GM18511 (cell line): ENCODE measurements at regions not wholly inside any gene's neighbourhood (a gene's known extent, or its start where the extent isn't known, plus 50 kb on each side); places are given as distances from the start of the nearest gene placed in this dataset.
"Not testable (repeated sequence)": the region's sequence is repeated elsewhere in the genome, so short reads cannot be mapped to it uniquely, and the experiment has no call there.

Experiments used
- ATAC-seq: cut with Tn5 transposase; IDR thresholded peaks from one replicate; pipeline ENCODE4 v1.9.1; 2021; ENCODE audit warnings: mild to moderate bottlenecking, moderate library complexity; ENCODE audit not compliant: unreplicated experiment

GRCh38 chr5:6241056-6241455, 137.3 kb downstream of the MED10 start:
- ATAC-seq: not testable (repeated sequence)

DNA sequence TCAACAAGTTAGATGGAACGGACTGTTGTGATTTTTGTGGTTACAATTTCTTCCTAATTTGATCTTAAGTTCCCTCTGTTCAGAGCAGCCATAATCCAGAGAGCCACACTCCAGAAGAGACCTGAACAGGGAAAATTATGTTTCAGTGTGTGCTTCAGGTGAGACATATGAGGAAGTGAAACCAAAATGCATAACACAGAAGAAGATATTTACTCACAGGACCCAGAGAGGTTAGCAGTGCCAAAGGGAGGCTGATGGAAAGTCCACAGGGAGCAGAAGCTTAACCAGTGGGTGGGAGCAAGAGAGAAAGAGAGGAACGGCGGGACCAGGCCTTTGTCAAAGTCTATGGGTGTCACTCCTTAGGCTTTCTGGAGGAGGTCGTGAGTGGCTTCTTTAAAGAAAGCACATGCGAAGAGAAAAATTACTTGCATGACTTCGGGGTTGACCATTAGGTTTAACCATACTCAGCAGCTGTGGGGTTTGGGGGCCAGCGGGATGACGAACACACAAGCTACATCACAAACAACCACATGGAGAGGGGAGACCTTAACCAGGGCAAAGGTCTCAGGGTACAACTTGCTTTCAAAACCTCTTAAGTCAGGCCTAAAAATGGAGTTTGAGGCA, 141.4 kb downstream of the MED10 start:
- ATAC-seq: peak; percentile 75

DNA sequence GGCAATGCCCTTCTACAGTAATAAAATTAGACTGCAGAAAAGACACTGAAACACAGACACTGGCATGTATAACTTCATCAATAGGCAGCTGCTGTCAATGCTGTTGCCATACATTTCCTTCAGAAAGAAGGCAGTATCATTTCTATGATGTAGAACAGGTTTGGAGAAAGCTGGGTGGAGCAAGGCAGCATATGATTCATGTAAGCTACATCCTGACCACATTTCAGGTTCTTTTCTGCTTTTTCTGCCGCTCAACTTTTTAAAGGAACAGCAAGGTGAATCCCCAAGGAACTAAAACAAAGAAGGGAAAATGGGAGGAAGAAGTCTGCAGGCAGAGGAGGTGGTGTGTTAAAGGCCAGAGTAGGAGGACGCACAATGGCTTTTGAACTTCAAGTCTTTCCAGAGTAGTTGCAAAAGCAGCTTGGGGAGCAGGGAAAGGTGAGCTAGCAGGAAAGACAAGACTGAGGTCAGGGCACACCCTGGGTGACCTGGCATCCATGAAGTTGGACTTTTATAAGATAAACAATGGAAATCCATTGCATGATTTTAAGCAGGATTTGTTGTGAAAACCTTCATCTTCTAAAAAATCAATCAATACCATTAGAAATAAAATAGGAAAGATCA, 142.1 kb downstream of the MED10 start:
- ATAC-seq: no peak

DNA sequence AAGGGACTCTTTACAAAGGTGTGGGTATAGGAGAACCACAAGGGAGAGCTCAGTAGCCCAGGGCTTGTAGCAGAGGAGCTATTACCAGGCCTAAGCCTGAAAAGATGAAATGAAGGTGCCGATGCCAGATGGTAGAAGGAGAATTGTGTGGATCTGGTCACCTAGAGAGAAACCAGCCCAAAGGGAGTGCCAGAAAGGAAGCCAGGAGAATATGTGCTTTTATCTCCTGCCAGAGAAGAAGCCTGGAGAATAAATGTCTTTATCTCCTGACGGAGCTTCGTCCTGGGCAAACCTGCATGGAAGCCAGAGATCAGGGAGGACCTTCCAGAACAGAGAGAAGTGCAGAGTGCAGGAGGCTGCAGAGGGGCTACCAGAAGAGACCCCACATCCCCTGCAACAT, 142.6 kb downstream of the MED10 start:
- ATAC-seq: no peak

GRCh38 chr5:6228257-6229250, 149.8 kb downstream of the MED10 start:
- no peak for ATAC-seq

DNA sequence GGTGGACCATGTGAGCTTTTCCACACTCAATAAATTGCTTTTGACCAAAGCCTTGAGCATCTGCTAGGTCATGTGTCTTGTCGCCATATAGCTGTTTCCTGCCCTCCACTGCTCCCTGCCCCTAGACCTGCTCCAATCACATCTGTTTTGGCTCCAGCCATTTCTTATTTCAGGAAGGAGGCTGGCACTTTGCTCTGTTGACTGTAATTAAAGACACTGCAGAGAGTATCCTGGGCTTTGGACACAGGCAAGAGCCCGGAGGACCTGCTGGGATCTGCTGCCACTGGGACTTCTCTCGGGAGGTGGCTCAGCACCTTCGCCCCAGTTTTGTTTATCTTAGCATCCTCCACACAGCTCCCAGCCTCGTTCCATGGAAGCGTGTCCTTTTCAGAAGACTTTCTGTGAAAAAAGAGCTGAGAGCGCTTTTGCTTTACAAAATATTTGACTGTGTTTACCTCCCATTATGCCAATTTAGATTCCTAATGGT, 153.2 kb downstream of the MED10 start:
- no peak for ATAC-seq

DNA sequence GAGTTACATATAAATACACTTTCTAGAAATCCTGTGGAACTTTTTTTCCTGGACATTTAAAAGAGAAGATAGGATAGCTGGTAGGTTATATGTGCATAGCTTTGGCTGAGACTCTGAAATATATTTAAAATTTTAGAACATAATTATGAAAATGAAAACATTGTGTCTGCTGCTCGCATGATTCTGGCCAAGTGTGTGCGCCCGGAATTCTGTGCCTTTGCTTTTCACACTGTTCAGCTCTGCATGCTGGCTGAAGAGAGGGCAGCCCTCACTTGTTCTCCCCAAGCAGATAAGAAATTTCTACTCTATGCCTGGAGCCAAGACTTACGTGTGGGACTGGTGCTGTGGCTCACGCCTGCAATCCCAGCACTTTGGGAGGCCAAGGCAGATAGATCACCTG, 153.9 kb downstream of the MED10 start:
- no peak for ATAC-seq

GRCh38 chr5:6222899-6223298, 155.4 kb downstream of the MED10 start:
- ATAC-seq: no peak

DNA sequence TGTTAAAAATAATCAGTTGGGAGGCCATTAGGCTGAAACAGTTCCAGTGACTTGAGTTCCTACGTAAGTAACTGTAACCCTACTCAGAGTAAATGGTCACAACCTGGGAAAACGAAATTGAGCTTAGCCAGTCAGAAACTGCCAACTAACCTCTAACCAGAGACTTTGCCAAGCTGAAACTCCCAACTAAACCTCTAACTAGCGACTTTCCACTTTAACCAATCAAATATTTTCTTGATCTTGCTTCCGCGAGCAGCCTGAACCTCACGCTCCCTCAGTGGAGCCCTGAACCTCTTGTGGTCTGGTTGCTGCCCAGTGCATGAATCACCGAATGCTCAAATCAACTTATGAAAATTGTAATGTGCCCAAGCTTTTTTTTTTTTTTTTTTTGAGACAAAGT, 156.2 kb downstream of the MED10 start:
- no peak for ATAC-seq

GRCh38 chr5:6221141-6221626, 157.2 kb downstream of the MED10 start:
- no peak for ATAC-seq

DNA sequence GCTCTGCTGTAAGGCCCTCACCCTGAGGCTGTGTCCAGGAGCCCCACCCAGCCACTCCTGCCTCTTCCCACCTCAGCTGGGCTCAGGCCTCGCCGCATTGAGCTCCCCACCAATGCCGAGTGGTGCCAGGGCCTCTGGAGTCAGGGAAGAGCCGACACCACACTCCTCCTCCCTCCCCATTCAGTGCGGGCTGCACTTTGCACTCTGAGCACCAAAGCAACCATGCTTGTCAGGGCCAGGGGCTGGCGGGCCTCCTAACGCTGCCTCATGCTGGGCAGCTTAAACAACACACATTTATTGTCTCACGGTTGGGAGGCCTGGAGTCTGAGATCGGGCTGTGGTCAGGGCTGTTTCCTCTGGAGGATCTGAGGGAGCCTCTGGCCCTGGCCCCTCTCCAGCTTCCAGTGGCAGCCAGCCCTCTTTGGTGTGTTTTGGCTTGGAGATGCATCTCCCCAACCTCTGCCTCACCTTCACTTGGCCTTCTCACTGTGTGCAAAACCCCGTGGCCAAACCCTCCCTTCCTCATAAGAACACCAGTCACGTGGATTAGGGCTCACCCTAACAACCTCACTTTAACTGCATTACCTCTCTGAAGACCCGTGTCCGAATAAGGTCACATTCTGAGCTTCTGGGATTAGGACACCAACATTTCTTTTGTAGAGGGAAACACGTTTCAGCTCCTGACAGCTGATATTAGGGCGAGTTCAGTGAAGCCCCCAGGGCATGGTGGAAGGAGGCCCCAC, 157.8 kb downstream of the MED10 start:
- no peak for ATAC-seq

- ATAC-seq: no peak
Observed at GRCh38 chr5:6218517-6218916, 159.8 kb downstream of the MED10 start.

GRCh38 chr5:6218116-6218515, 160.2 kb downstream of the MED10 start:
- no peak for ATAC-seq

GRCh38 chr5:6216471-6217075, 161.8 kb downstream of the MED10 start:
- ATAC-seq: no peak

GRCh38 chr5:6215891-6216290, 162.5 kb downstream of the MED10 start:
- ATAC-seq: no peak

DNA sequence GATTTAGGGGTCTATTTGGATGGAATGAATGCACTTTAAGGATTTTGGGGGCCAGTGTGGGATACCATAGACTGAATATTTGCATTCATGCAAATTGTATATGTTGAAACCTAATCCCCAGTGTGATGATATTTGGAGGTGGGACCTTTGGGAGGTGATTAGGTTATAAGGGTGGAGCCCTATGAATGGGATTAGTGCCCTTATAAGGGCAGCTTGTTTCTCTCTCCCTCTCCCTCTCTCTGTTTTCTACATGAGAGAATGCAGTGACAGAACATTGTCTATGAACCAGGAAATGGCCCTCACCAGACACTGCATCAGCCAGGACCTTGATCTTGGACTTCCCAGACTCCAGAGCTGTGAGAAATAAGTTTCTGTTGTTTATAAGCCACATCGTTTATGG, 166.1 kb downstream of the MED10 start:
- no peak for ATAC-seq

- no peak for ATAC-seq
Observed at GRCh38 chr5:6206501-6206900, 171.8 kb downstream of the MED10 start.

DNA sequence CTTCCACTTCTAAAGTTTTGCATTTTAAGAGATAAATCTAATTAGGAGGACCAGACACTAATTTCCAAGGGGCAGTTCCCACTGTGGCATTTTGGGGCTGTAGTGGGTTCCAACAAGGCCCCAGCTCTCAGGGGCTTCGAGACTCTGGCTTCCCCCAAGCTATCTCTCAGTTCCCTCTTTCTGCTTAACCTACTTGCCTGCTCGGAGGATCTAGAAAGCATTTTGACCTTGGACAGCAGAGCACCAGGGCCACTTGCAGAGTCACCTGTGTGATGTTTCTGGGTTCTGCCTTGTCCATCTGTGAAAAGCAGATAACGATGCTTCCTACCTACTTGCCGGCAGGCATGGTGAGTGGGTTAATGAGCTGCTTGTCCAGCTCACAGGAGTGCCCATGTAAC, 175.4 kb downstream of the MED10 start:
- peak; percentile 60 for ATAC-seq

DNA sequence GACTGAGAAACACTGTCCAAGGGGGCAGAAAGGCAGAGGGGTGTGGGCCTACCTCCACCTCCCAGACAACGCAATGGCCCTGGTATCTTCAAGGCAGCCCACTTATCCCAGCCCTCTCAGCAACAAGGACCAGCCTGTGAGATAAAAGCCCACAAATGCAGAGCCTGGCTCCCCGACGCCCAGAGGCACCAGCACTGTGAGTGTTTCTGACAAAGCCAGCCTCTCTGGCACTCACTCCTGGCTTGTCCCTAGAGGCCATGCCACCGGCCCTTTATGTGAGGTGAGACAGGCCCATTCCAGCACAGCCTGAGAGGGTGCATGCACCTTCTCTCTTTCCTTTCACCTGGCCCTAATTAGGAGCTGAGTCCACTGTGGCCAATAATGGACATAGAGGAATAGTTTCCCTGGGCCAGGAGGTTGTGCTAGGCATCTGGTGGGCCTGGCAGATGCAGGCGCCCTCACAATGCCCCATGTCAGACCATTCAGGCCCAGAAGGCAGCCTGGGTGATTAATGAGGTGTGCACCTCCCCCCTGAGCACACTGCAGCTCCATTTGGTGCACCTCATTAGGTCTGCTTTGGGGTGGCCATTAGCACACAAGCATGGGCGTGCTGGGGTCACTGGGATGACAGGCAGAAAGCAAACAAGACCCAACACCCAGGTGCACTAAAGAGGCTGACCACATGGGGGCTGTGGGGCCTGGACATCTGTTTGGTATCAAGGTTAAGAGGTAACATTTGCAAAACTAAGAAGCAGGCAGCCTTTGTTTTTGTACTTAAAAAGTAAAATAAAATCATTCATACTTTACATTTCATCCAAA, 176.0 kb downstream of the MED10 start:
- peak; percentile 50 for ATAC-seq
